T-helper 2 cell treated with Interferon-gamma antibody and Interleukin-4, amounts not matched to agents 5 μg/mL and 100 μg/mL, for 36 hours (primary cell): ENCODE measurements at regions not wholly inside any gene's neighbourhood (a gene's known extent, or its start where the extent isn't known, plus 50 kb on each side); places are given as distances from the start of the nearest gene placed in this dataset.

Experiments used
- DNase-seq: peaks from one replicate; pipeline ENCODE4 v3.0.0; 2021; ENCODE audit warnings: low spot score
- H3K27ac Mint-ChIP-seq: one replicate; pipeline ENCODE4 v1.8.0; 2021; ENCODE audit warnings: mild to moderate bottlenecking, mixed read lengths
- H3K27me3 Mint-ChIP-seq: one replicate; pipeline ENCODE4 v1.8.0; 2021; ENCODE audit warnings: low read depth, mixed read lengths
- H3K36me3 Mint-ChIP-seq: one replicate; pipeline ENCODE4 v1.8.0; 2021; ENCODE audit warnings: low read depth, mixed read lengths
- H3K4me1 Mint-ChIP-seq: one replicate; pipeline ENCODE4 v1.8.0; 2021; ENCODE audit warnings: low read depth, mixed read lengths
- H3K4me3 Mint-ChIP-seq: one replicate; pipeline ENCODE4 v1.8.0; 2022; ENCODE audit warnings: mild to moderate bottlenecking, moderate library complexity, mixed read lengths
- H3K9me3 Mint-ChIP-seq: one replicate; pipeline ENCODE4 v1.8.0; 2021; ENCODE audit warnings: mixed read lengths

DNA sequence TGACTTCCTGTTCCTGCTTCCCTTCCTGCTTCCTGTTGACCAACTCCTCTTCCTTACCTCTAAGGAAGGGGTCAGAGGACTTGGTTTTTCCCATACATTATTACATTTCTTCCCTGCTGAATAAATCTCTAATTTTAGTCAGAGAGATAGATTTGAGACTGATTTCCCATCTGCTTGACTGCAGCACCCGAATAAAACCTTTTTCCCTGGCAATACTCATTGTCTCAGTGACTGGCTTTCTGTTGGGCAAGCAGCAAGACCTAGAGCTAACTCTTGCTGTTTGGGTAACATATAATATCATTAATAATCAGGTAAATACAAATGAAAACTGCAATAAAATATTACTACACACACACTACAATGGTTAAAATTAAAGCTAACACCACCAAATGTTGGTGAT is 132.2 kb downstream of the FSCB start:
- no peak for DNase-seq
- H3K27me3 Mint-ChIP-seq, result no peaks in the 10 kb centered on the region
- H3K4me3 Mint-ChIP-seq, result no peak overlapping the region
- H3K9me3 Mint-ChIP-seq, result peaks cover 45% of the 10 kb centered on the region
- H3K27ac Mint-ChIP-seq, result no peak overlapping the region
- H3K36me3 Mint-ChIP-seq, result no peaks in the 10 kb centered on the region
- H3K4me1 Mint-ChIP-seq, result no peaks in the 10 kb centered on the region

DNA sequence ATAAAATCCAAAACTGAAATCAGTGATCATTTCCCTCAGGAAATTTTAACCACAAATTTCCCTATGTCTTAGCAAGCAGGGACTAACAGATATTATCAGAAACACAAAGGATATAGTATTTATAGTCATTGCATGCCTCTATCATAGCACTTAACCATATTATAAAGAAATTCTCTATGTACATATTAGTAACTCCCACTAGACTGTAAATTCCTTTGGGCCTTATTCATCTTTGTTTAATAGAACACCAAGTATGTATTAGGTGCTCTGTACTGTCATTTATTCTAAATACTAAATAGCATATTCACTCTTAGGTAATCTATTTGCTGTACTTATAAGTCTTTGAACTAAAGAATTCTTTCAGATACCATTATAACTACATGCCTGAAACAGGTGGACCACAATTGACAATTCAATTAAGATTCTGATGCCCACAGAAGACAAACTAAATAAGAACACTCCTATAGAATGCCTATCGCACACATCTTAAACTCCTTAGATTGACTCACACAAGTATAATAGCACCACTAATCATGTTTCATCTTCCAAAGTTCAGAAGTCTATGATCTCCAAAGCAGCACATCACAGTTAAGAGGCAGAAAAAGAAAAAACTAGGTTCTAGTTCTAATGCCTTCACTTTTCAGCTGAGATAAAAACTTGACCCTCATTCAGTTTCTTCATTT is 134.1 kb downstream of the FSCB start:
- no peak for DNase-seq
- Mint-ChIP-seq H3K4me1 (no peaks in the 10 kb centered on the region), H3K27me3 (no peaks in the 10 kb centered on the region), H3K27ac (no peak overlapping the region), H3K9me3 (peaks cover 46% of the 10 kb centered on the region), H3K4me3 (no peak overlapping the region), H3K36me3 (no peaks in the 10 kb centered on the region)

DNA sequence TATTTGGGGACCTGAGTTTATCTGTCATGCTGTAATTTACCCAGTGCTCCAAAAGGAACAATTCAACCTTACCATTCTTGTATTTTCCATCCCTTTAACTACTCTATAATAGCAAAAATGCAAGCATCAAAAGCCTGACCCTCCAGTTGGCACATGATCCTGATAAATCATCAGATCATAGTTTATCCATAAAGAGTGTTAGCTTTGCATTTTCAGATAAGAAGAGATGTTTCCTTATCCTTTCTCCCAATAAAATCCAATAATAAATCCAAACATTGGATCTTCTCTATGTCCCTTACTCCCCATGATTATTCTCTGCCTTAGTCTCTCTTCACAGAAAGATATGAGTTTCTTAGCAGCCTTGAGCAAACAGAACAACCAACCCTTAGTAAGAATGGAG is 134.9 kb downstream of the FSCB start:
- H3K9me3 Mint-ChIP-seq, result peaks cover 47% of the 10 kb centered on the region
- H3K27ac Mint-ChIP-seq, result no peak overlapping the region
- H3K36me3 Mint-ChIP-seq, result no peaks in the 10 kb centered on the region
- DNase-seq, result no peak
- H3K4me1 Mint-ChIP-seq, result no peaks in the 10 kb centered on the region
- no peaks in the 10 kb centered on the region for H3K27me3 Mint-ChIP-seq
- H3K4me3 Mint-ChIP-seq, result no peak overlapping the region

DNA sequence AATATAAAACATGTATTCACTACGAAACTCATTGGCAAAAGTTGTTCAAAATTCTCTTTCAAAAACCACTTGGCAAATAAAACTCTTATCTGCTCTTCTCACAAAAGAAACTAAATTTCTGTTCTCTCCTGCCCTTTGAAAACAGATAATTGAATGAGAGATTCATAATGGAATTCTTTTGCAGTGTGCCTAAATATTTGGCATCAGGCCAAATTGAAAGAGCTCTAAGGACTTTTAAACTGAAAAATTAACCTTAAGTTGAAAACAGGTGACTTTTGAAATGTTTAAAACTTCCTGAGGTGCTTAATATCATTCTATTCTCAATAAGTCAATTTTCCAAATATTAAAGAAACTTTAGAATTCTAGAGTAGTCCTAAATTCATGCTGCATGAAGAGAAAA is 136.4 kb downstream of the FSCB start:
- Mint-ChIP-seq H3K9me3 (peaks cover 40% of the 10 kb centered on the region), H3K4me3 (no peak overlapping the region), H3K27me3 (no peaks in the 10 kb centered on the region), H3K27ac (no peak overlapping the region), H3K4me1 (no peaks in the 10 kb centered on the region), H3K36me3 (no peaks in the 10 kb centered on the region)
- no peak for DNase-seq

DNA sequence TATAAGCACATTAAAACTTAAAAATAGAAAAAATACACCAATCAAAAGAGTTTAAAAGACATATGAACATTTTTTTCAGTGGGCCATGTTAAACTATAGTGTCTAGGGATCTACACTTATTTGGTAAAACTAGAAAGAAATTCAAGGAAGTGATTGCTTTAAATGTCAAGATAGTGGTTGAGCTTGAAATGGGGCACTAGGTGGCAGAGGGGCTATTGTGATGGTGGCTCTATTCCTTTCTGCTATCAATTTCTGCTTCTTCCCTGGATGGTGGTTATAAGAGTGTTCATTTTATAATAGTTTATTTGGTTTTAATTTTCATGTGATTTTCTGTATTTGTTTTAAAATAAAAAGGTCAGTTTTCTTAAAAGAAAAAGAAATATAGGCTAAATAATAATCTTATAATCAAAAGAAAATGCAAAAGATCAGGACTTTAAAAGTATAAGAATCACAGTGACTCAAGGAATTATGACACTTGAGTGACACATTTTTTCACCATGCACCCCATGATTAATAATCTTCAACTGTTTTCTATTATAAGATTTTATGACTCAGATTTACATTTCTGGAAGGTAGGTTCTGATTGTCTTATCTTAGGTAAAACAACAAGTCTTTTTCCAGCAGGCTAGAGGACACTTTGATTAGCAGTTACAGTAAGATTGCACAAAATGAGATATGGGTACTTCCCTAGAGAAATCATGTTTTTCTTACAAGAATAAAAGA is 137.5 kb downstream of the FSCB start:
- H3K27ac Mint-ChIP-seq, result no peak overlapping the region
- peaks cover 40% of the 10 kb centered on the region for H3K9me3 Mint-ChIP-seq
- no peaks in the 10 kb centered on the region for H3K27me3 Mint-ChIP-seq
- H3K36me3 Mint-ChIP-seq, result no peaks in the 10 kb centered on the region
- H3K4me3 Mint-ChIP-seq, result no peak overlapping the region
- H3K4me1 Mint-ChIP-seq, result no peaks in the 10 kb centered on the region
- DNase-seq, result no peak

DNA sequence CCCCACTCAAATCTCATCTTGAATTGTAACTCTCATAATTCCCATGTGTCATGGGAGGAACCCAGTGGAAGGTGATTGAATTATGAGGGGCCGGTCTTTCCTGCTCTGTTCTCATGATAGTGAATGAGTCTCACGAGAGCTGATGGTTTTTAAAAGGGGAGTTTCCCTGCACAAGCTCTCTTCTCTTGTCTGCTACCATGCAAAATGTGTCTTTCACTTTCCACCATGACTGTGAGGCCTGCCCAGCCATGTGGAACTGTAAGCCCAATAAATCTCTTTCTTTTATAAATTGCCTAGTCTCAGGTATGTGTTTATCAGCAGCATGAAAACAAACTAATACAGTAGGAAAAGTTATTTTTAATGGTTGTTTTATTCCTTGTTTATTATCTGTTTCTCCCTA is 146.0 kb downstream of the FSCB start:
- no peak for DNase-seq
- H3K27ac Mint-ChIP-seq, result no peak overlapping the region
- no peaks in the 10 kb centered on the region for H3K36me3 Mint-ChIP-seq
- H3K4me3 Mint-ChIP-seq, result no peak overlapping the region
- H3K4me1 Mint-ChIP-seq, result no peaks in the 10 kb centered on the region
- peaks cover 24% of the 10 kb centered on the region for H3K9me3 Mint-ChIP-seq
- H3K27me3 Mint-ChIP-seq, result no peaks in the 10 kb centered on the region

DNA sequence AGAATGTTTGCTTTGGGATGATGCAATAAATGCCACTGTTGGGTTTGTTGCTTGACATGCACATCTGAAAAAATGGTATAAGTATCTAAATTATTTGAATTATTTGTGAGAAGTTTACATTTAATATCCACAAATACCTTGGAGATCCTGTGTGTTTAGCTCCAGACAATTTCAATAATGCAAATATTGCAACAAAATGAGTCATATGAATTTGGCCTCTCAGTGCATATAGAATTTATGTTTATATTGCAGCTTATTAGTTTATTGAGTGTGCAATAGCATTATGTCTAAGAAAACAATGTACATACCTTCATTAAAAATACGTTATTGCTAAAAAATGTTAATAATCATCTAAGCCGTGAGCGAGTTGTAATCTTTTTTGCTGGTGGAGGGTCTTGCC is 153.3 kb downstream of the FSCB start:
- H3K4me3 Mint-ChIP-seq, result no peak overlapping the region
- no peaks in the 10 kb centered on the region for H3K36me3 Mint-ChIP-seq
- H3K4me1 Mint-ChIP-seq, result no peaks in the 10 kb centered on the region
- peaks cover 27% of the 10 kb centered on the region for H3K9me3 Mint-ChIP-seq
- no peak for DNase-seq
- H3K27me3 Mint-ChIP-seq, result no peaks in the 10 kb centered on the region
- no peak overlapping the region for H3K27ac Mint-ChIP-seq

DNA sequence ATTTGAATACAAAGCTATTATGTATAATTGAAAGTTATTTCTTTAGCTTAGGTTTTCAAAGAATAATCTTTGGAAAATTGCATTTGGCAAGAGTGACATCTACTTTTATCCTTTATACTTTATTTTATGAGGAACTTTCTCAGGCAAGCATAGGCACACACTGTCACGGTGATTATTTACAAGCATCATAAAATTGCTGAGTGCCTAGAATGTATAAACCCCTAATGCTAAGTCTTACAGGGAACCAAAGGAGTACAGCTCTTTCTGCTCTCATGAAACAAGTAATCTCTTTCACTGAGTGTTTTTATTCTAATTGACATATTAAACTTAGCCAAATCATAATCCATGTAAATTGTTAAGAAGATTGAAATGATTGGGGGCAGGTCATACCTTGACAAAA is 154.9 kb downstream of the FSCB start:
- H3K27ac Mint-ChIP-seq, result no peak overlapping the region
- H3K4me1 Mint-ChIP-seq, result no peaks in the 10 kb centered on the region
- H3K4me3 Mint-ChIP-seq, result no peak overlapping the region
- no peaks in the 10 kb centered on the region for H3K36me3 Mint-ChIP-seq
- peaks cover 26% of the 10 kb centered on the region for H3K9me3 Mint-ChIP-seq
- H3K27me3 Mint-ChIP-seq, result no peaks in the 10 kb centered on the region
- no peak for DNase-seq

DNA sequence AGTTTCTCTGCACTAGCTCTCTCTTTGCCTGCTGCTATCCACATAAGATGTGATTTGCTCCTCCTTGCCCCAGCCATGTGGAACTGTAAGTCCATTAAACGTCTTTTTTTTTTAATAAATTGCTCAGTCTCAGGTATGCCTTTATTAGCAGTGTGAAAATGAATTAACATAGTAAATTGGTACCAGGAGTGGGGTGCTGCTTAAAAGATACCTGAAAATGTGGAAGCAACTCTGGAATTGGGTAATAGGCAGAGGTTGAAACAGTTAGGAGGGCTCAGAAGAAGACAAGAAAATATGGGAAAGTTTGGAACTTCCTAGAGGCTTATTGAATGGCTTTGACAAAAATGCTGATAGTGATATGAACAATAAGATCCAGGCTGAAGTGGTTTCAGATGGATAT is 159.8 kb downstream of the FSCB start:
- Mint-ChIP-seq H3K36me3 (no peaks in the 10 kb centered on the region), H3K4me3 (no peak overlapping the region), H3K27ac (no peak overlapping the region), H3K9me3 (peaks cover 20% of the 10 kb centered on the region), H3K27me3 (no peaks in the 10 kb centered on the region), H3K4me1 (no peaks in the 10 kb centered on the region)
- no peak for DNase-seq

DNA sequence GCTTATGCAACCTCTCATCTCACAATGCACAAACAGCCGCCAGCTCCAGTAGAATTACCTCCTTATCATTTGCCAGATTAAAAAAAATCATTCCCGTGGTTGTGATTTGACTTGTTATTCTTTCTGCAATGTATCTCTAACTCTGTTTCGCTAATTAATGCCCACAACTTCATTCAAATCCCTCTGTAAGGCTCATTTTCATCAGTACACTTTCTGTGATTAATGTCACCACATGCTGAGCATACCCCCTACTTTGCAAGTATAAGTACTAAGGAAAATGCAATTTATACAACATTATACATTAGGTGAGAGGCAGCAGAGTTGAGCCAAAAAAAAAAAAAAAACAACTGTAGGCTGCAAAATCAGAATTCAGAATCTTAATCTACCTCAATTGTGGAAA is 166.0 kb downstream of the FSCB start:
- Mint-ChIP-seq H3K27me3 (no peaks in the 10 kb centered on the region), H3K4me1 (no peaks in the 10 kb centered on the region), H3K9me3 (peaks cover 24% of the 10 kb centered on the region), H3K4me3 (no peak overlapping the region), H3K36me3 (no peaks in the 10 kb centered on the region), H3K27ac (no peak overlapping the region)
- DNase-seq, result no peak

DNA sequence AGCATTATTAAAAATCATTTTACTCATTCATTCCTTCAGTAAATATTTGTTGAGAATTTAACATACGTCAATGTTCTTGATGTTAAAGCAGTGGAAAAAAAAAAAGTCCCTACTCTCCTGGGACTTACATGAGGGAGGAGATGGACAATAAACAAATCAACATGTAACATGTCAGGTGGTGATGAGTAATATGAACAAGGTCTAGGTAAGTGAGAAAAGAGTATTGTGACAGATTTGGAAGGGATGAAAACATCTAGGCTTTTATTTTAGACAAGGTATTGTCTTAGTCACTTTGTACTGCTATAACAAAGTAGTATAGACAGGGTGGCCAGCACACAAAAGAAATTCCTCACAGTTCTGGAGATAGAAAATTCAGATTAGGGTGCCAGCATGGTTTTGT is 167.2 kb downstream of the FSCB start:
- peaks cover 24% of the 10 kb centered on the region for H3K9me3 Mint-ChIP-seq
- no peak overlapping the region for H3K27ac Mint-ChIP-seq

DNA sequence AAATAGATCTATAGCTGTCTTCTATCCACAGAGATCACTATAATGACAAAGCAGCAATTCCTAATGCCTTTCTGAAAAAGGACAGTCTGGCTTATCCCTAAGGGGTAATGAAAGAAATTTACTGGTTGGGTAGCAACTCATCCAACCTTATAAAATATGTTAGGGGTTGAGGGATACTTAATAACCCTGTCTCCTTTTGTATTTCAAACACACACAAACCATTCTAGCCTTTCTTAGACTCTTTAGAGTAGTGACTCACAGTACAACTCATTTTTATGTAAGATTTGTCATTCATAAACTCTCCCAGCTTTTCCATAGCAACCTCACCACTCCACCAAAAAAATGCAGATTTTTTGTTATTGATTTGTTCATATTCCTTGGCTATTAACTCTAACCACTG is 167.9 kb downstream of the FSCB start:
- DNase-seq, result no peak
- H3K4me1 Mint-ChIP-seq, result no peaks in the 10 kb centered on the region
- no peaks in the 10 kb centered on the region for H3K27me3 Mint-ChIP-seq
- H3K27ac Mint-ChIP-seq, result no peak overlapping the region
- no peaks in the 10 kb centered on the region for H3K36me3 Mint-ChIP-seq
- peaks cover 27% of the 10 kb centered on the region for H3K9me3 Mint-ChIP-seq
- no peak overlapping the region for H3K4me3 Mint-ChIP-seq

More for the DNA sequence above, 167.2 kb downstream of the FSCB start:
- no peak for DNase-seq
- Mint-ChIP-seq H3K4me3 (no peak overlapping the region), H3K36me3 (no peaks in the 10 kb centered on the region), H3K4me1 (no peaks in the 10 kb centered on the region), H3K27me3 (no peaks in the 10 kb centered on the region)

DNA sequence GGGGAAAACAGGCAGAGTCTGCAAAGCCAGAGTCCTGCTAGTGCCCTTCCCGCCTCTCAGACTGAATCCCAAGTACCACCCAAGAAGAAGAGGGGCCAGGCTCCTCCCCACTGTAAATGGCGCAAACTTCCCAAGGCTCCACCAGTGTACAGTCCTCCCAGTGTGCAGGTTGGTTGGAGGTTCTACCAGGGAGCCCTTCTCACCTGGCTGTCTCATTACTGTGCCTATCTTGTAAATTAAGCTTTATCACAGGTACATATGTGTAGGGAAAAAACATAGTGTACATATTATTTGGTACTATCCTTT is 189.7 kb downstream of the FSCB start:
- Mint-ChIP-seq H3K4me1 (no peaks in the 10 kb centered on the region), H3K27me3 (no peaks in the 10 kb centered on the region), H3K4me3 (no peak overlapping the region), H3K36me3 (no peaks in the 10 kb centered on the region), H3K27ac (no peak overlapping the region), H3K9me3 (peaks cover 19% of the 10 kb centered on the region)
- DNase-seq, result no peak

DNA sequence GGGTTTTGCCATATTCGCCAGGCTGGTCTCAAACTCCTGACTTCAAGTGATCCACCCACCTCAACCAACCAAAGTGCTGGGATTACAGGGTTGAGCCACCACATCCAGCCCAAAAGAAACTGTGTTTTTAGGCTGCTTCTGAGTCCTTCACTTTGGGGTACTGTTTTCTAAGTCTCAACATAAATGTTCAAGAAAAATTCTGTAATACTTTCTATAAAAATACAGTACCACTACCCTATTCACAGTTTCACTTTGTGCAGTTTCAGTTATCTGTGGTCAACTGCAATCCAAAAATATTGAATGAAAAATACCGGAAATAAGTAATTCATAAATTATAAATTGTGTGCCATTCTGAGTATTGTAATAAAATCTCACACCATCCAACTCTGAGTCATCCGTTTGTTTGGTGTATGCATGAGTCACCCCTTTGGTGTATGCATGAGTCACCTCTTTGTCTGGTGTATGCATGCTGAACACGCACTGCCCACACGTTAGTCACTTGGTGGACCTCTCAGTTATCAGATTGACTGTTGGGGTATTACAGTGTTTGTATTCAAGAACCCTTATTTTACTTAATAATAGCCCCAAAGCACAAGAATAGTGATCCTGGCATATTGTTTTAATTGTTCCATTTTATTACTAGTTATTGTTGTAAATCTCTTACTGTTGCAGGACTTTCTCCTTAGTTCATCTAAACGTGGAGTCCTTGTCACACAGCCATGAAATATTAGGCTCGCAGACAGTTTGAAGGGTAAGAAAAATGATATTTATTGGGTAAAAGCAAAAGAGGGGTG is 190.2 kb downstream of the FSCB start:
- Mint-ChIP-seq H3K4me3 (no peak overlapping the region), H3K36me3 (no peaks in the 10 kb centered on the region), H3K9me3 (peaks cover 22% of the 10 kb centered on the region), H3K27me3 (no peaks in the 10 kb centered on the region), H3K4me1 (no peaks in the 10 kb centered on the region), H3K27ac (no peak overlapping the region)
- peak; percentile 7 for DNase-seq
